HK-2 (cell line): ENCODE measurements at regions not wholly inside any gene's neighbourhood (a gene's known extent, or its start where the extent isn't known, plus 50 kb on each side); places are given as distances from the start of the nearest gene placed in this dataset.

ENCODE experiments used
- DNase-seq: peaks from one replicate; pipeline ENCODE4 v3.0.0-alpha.2; 2018; ENCODE audit not compliant: unreplicated experiment

DNA sequence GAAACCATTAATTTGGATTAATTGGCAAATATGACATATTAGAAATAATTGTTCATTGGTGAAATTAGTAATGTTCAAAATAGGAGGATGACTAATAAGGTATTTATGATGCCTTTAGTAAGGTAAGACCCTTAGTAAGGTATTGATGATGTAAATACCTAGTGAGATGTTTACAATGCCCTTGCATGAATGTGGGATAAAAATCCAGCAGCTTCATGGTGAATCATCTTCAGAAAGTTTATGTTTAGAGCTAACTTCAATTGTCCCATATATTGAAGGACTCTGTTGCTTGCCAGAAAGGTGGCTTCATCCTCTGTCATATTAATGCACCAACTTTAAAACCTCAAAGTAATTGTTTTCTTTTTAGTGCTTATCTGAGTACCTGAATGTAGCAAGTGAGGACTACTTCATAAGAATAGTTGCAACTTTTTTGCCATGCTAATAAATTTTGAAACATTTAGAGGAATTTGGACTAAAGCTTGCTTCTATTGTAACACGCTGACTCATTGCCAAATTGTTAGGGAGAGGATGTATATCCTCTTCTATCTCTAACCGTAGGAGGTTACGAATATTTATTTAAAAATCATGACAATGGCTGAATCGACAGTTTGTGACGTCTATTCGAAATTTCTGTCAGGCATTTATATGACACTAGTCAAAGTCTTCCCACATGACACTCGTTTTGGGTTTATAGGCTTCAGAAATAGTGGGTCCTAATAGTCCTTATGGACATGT lies 174.1 kb upstream of the HS3ST1 start:
- no peak for DNase-seq

DNA sequence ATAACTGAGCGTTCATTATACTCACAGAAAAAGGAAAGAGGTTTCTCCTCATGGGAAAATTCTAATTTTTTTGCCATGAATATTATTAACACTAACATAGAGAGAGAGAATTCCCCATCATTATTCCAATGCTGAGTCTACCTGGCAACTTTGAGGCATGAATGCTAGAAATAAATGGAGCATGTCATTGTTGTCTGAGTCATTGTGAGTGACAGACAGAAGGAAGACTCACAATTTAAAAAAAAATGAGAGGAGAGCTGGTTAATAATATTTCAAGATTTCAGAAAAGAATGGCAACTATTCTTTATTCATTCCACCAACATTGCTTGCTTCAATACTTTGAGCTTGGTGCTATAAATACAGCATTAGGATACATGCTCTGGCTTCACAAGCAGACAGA lies 170.4 kb upstream of the HS3ST1 start:
- no peak for DNase-seq

- DNase-seq, result no peak
These were observed 169.9 kb upstream of the HS3ST1 start for GRCh38 chr4:11598591-11598990.

DNA sequence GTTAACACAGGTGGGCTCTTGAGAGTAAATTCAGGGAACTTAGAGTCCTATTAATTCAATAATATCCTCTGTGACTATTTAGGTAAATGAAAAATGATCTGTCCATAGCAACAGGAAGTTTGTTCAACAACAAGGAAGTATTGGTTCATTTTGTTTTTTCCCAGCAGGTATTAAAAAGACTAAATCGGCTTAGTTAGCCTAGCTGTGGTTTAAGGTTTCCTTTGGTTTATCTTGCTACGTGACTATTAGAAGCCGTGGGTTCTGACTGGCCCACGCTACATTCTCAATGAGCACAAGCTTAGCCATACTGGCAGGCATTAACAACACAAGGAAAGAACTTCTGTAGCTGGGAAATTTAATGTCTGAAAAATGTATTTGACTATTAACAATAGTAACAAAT lies 168.8 kb upstream of the HS3ST1 start:
- no peak for DNase-seq

DNA sequence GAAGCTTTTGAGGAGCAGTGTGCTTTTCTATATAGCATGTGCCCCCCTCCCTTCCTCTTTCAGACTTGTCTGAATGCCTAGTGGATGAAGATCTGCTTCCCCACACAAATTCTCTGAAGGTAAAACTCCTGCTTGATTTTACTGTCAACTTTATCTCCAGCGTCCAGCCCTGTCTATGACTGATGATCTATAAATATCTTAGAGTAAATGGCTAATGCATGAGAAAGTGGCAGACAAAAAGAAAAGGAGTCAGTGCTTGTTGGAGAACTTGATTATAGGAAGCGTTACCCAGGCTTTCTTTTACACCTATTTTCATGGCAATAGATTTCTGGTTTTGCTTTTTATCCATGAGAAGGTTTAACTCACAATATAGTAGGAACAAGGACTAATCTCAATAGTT lies 168.3 kb upstream of the HS3ST1 start:
- DNase-seq, result no peak

DNA sequence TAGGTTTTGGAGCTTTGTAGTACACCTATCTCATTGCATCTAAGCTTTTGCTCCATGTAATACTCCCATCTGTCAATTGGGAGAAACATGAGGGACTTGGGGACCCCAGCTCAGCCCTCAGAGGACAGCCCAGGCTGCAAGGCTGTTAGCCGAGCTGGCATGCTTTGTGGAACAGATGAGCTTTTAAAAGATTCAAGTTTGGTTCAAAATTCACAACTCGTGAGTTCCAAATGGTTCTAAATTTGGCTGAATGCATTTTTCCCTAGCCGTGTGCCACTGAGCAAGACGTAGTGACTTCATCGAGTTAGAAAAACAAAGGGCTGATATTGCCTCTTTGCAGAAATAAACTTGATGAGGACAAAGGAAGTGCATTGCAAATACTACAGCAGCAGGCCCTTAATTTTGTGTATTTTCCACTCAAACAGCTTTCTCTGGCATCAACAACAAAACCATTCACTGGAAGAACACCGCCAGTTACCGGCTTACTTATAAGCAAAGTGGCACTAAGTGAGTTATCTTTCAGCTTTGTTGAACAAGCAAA lies 165.0 kb upstream of the HS3ST1 start:
- DNase-seq, result no peak

- no peak for DNase-seq
These were observed 163.6 kb upstream of the HS3ST1 start for GRCh38 chr4:11592276-11592675.

DNA sequence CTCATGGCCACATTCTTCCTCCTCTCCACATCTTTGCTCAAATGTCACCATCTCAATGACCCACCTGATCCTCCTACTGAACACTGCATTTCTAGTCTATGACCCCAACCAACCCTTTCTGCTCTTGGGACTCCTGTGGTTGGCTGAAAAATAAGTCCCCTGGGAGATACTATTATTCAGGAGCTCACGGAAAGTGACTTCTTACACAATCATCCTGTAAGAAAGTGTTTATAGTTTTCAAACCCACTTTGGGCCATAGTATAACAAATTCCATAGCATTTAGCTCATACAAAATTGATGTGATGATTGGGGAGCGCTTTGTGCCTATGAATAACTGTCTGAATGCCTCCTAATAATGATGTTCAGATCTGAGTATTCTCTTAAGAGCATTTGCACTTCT lies 161.4 kb upstream of the HS3ST1 start:
- DNase-seq, result no peak

DNA sequence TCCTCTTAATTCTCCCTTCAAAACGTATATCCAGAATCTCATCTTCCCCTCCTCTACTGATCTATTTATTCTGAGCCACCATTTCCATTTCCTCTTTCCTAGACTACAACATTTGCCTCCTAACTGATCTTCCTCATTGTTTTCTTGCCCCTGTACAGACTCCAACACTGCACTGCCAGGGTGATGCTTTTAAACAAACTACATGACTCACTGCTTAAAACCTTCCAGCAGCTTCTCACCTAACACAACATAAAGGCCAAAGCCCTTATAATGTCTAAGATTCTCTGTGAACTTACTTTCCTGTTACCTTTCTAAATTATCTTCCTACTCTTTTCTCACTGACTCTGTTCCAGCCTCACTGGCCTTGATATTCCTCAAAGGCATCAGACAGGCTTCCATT lies 161.0 kb upstream of the HS3ST1 start:
- DNase-seq, result no peak

- no peak for DNase-seq
These were observed 159.1 kb upstream of the HS3ST1 start for GRCh38 chr4:11587797-11588196.

DNA sequence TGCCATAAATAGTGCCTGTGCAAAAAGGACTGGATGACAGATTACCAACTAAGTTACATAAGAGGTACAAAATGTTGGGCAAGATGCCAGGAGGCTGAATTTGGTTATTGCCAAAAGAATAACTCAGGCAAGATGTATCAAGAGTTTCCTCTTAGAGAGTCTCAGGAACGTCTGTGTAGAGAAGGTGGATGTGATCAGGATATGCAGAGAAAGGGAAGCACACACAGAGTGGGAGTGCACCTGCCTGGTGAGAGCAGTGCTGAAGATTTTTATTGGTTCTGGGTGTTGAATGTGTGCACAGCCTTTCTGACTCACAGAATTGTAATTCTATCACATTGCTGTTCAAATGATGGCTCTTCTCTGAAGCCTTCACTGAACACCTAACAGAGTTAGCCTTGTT lies 156.8 kb upstream of the HS3ST1 start:
- DNase-seq, result no peak

DNA sequence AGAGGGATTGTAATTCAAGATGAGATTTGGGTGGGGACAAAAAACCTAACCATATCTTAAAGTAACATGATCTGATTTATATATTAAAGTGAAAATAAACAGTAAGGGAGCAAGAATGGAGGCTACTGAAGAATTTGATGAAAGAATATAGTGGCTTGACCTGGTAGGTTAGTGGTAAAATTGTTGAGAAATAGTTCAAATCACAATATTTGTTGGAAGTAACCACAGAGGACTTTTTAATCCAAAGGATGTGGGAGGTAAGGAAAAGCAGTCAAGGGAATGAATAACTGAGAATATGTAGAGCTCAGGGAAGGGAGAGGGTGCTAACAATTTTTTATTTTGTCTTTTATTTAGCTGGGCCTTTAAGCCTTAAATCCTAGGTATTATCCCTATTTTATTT lies 139.8 kb upstream of the HS3ST1 start:
- no peak for DNase-seq

DNA sequence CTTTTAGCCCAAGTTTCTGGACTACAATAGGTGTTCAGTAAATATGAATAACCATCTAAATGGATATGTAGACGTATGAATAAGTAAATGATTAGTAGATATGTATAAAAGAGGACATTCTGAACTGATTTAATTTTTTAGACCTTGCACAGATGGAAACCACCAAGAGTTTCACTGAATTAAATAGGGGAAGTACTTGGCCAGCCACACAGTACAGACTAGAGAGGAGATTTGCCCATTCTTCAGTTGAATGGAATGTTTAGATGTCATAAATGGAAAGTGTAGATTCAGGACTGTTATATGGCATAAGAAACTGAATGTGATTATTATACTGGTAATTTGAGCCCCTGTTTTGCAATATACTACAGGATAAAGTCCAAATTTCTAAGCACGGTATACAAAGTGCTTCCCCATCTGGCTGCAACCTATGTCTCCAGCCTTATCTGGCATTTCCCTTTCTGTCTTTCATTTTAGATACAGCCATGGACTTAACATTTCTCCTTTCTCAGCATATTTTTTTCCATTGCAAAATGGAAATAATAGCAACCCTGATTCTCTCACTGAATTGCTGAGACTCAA lies 137.8 kb upstream of the HS3ST1 start:
- DNase-seq, result no peak

- DNase-seq, result no peak
These were observed 137.2 kb upstream of the HS3ST1 start for GRCh38 chr4:11565899-11566298.

DNA sequence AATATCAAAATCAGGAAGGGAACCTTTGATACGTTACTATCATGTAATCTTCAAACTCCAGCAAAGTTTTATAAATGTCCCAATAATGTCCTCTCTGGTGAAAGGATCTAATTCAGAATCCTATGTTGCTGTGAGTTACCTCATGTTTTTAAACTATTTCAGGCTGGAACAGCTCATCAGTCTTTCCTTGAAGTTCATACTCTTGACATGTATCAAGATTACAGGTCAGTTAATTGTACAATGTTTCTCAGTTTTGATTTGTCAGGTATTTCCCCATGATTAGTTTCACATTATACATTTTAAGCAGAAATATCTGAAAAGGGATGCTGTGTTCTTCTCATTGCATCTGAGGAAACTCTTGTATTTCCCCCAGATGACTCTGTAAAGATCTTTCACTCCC lies 136.5 kb upstream of the HS3ST1 start:
- no peak for DNase-seq

DNA sequence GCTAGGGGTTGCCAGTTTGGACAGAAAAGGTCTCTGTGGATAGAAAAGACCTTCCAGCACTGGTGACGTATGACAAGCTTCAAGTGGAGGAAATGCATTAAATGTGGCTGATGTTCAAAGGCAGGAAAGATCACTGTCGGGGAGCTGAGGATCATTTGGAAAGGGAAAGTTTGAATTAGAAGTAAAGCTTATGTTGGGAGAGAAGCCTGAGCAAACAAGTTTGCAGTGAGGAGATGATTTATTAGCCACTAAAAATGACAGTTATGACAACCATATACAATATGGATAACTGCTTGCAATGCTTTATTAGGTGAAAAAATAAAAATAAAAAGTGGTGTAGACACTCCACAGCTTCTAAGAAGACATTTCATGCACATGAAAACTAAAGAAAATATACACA lies 135.3 kb upstream of the HS3ST1 start:
- no peak for DNase-seq

DNA sequence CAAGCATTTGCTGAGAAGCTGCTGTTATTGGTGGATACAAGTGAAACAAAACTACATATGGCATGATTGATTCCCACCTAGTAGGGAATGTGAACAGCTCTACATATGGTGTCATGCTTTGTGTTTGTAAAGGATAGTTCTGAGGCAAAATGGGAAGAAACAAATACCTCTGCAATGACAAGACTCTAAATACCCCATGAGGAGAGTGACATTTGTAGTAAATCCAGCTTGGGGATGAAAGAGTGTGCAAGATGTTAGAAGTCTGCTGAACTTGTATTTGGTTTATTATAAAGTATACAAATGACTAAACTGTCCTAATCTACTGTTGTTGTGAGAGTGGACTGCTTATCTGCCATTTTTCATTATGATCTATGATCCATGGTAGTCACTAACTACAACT lies 120.8 kb upstream of the HS3ST1 start:
- no peak for DNase-seq

DNA sequence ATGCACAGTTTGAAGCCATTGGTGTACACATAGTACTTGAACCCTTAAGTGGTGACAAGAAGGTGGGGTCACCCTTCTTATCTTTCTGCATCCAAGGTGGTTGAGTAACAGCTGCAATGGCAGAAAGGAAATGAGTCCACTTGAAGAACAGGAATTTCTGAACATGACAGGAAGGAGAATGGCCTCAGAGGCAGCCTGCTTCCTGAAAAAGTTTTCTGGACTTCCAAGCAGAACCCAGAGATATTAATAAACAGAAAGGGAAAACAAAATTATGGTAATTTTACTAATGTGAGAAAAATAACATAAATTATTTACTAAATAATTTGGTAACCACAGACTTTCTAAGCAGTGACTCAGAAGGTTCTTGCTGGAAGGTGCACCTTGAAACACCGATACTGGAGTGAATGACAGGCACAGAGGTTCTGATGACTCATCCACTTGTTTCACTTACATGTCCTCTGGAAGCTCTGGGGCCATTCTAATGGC lies 119.9 kb upstream of the HS3ST1 start:
- no peak for DNase-seq

- DNase-seq, result no peak
These were observed 117.9 kb upstream of the HS3ST1 start for GRCh38 chr4:11546391-11547175.

DNA sequence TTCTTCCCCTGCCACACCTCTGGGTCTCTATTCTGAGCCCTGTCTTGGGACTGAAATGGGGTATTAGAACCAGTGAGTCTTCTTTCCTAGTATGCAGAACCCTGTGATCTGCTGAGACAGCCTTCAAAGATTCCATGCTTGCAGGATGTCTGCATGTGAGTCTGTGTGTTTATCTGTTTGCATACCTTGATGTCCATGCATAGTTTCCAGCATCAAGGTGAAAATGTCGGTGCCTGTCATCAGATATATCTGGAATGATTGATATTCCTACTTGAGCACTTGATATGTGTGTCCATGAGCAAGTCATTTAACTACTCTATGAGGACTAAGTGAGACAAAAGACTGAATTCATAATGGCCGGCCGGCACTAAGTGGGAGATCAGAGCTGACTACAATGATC lies 117.0 kb upstream of the HS3ST1 start:
- no peak for DNase-seq

GRCh38 chr4:11544211-11544610 lies 115.5 kb upstream of the HS3ST1 start:
- DNase-seq, result no peak

DNA sequence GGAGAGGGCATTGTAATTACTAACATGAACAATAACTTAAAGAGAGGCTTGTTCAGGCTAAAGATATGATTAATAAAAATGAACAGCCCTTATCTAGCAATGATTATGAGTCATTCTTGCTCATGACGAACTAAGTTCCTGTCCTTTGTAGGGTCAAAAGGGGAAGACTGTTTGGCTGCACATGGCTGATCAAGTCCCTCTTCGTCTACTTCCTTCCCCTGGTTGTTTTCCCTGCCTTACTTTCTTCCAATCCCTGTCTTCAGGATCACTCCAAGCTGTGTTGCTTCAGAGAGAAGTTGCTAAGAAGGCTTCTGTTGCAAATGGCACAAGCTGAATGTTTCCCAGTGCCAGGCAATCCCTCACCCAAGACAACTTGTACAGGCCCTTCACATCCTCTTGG lies 115.0 kb upstream of the HS3ST1 start:
- DNase-seq, result no peak

- no peak for DNase-seq
These were observed 114.3 kb upstream of the HS3ST1 start for GRCh38 chr4:11542952-11543351.
